Esophagus (tissue), 2 donors: ENCODE measurements at regions not wholly inside any gene's neighbourhood (a gene's known extent, or its start where the extent isn't known, plus 50 kb on each side); places are given as distances from the start of the nearest gene placed in this dataset.

Experiments
- H3K27ac ChIP-seq, 2 donors: one replicate each; pipeline ENCODE4 v1.5.1; 2013; ENCODE audit warnings: low read depth in 2 of 2, mild to moderate bottlenecking in 2 of 2, inconsistent platforms in 1 of 2, low read length in 1 of 2, moderate library complexity in 1 of 2
- H3K27me3 ChIP-seq, 2 donors: one replicate each; pipeline ENCODE4 v1.6.1; 2013; ENCODE audit warnings: low read length in 2 of 2, control low read depth in 1 of 2, mild to moderate bottlenecking in 1 of 2; ENCODE audit not compliant: insufficient read depth in 2 of 2, control insufficient read depth in 1 of 2
- H3K36me3 ChIP-seq, 2 donors: one replicate each; pipeline ENCODE4 v1.6.1; 2013; ENCODE audit warnings: low read length in 1 of 2; ENCODE audit not compliant: control insufficient read depth in 2 of 2, insufficient read depth in 2 of 2
- H3K4me1 ChIP-seq, 2 donors: one replicate each; pipeline ENCODE4 v1.6.1; 2013; ENCODE audit warnings: low read length in 1 of 2; ENCODE audit not compliant: control insufficient read depth in 2 of 2, insufficient read depth in 2 of 2
- H3K4me3 ChIP-seq, 2 donors: one replicate each; pipeline ENCODE4 v1.5.1; 2013; ENCODE audit warnings: low read length in 2 of 2, mild to moderate bottlenecking in 2 of 2, low read depth in 1 of 2, moderate library complexity in 1 of 2
- H3K9me3 ChIP-seq, 2 donors: one replicate each; pipeline ENCODE4 v1.6.1; 2013; ENCODE audit warnings: mild to moderate bottlenecking in 2 of 2, low read depth in 1 of 2, low read length in 1 of 2, moderate library complexity in 1 of 2; ENCODE audit not compliant: control insufficient read depth in 2 of 2, insufficient read depth in 1 of 2
- WGBS, 2 donors: extraction: QIAGEN DNeasy Blood & Tissue Kit; methylation state at CpG; one replicate each; pipeline ENCODE4 v1.1.7; 2013; 5-methylcytosine and 5-hydroxymethylcytosine counted together
- donor health status: healthy with polysubstance abuse.
- donor health status: Bipolar disorder and iron deficiency.

DNA sequence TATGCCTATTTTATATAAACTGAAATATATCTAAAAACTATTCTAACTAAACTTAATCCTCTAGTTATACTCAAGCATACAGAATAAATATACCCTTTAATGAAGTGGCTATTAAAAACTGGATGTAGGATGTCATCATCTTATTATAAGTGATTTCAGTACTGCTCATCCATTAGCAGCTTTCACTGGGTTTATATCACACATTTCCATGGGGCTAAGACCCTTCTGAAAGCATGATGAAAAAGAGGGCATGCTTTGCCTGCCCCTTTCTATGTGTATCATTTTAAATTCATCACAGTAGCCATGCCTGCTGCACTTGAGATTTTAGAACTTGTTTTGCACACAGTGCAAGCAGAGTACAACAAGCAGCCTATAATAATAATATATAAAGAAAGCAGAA lies 477.5 kb downstream of the SLITRK6 start:
- no peaks in the 10 kb centered on the region for H3K27me3 ChIP-seq
- H3K27ac ChIP-seq, result no peak overlapping the region
- H3K4me3 ChIP-seq, result no peak overlapping the region
- no peaks in the 10 kb centered on the region for H3K4me1 ChIP-seq
- no peaks in the 10 kb centered on the region for H3K36me3 ChIP-seq
- no peaks in the 10 kb centered on the region for H3K9me3 ChIP-seq

DNA sequence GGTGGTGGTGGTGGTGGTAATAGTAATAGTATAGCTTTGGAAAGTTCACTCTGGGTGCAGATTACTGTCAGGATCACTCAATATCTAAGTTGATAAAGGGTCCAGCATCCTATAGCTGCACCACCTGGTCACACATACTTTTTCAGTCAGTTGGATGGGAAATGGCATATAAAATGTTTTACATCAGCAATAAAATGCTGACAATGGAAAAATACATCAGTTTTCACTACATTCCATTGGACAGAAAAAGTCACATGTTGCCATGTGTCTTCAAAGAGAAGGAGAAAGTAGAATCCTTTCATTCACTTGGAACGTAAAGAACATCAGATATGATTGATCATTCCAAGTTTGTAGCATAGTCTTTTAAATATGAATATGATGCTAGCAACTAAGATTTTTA lies 481.4 kb downstream of the SLITRK6 start:
- Histone ChIP-seq H3K4me1 (peaks cover 0 to 2% of the 10 kb centered on the region in 2 donors), H3K9me3 (no peaks in the 10 kb centered on the region), H3K36me3 (no peaks in the 10 kb centered on the region), H3K27me3 (no peaks in the 10 kb centered on the region), H3K27ac (no peak overlapping the region), H3K4me3 (no peak overlapping the region)
- 82 to 90% methylated on average over 1 of the region's 1 CpG for WGBS, 2 donors

DNA sequence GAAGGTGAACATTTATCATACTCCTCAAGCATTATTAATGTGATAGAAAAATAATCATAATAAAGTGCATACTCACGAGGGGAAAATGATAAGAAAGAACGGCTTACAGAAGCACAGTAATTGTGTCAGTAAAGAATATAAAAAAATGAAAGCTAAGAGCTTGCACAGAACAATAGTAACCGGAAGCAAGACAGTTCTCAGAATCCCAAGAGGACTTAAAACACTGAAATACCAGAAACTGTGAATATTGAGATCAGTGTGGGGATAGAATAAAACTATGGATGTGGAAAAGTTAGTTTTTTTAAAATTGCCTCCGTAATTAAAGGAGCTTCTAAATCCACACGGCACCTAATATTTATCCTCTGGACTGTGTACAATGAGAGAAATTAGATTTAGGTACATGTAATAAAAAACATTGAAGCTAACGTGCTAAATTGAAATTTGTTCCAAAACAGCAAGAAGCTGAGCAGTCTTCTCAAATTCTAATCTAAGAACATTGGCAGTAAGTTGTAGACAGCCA lies 482.7 kb downstream of the SLITRK6 start:
- H3K27ac ChIP-seq, result no peak overlapping the region
- H3K9me3 ChIP-seq, result no peaks in the 10 kb centered on the region
- WGBS, 2 donors, result 58 to 65% methylated on average over 6 of the region's 6 CpGs
- H3K36me3 ChIP-seq, result no peaks in the 10 kb centered on the region
- H3K27me3 ChIP-seq, result no peaks in the 10 kb centered on the region
- H3K4me3 ChIP-seq, result no peak overlapping the region
- peaks cover 0 to 2% of the 10 kb centered on the region in 2 donors for H3K4me1 ChIP-seq

DNA sequence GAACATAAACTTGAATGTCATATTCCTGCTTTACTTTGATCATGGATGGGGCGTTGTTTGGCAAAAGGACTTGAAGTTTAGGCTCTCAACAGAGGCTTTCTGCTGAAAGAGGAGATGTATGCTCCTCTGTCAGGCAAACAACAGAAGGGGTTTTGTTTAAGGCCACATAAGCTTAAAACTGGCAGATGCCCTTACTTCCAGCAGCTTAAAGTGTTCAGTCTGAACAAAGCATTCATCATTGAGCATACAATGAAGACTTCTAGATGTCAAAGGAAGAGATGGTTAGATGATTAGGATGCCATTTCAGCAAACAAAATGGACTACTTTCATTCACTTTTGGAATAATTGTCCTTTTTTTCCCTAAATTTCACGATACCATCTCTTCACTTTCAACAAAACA lies 484.5 kb downstream of the SLITRK6 start:
- no peaks in the 10 kb centered on the region for H3K9me3 ChIP-seq
- H3K36me3 ChIP-seq, result no peaks in the 10 kb centered on the region
- H3K4me1 ChIP-seq, result peaks cover 0 to 2% of the 10 kb centered on the region in 2 donors
- 79 to 80% methylated on average over 2 of the region's 2 CpGs for WGBS, 2 donors
- H3K4me3 ChIP-seq, result no peak overlapping the region
- H3K27ac ChIP-seq, result no peak overlapping the region
- no peaks in the 10 kb centered on the region for H3K27me3 ChIP-seq

DNA sequence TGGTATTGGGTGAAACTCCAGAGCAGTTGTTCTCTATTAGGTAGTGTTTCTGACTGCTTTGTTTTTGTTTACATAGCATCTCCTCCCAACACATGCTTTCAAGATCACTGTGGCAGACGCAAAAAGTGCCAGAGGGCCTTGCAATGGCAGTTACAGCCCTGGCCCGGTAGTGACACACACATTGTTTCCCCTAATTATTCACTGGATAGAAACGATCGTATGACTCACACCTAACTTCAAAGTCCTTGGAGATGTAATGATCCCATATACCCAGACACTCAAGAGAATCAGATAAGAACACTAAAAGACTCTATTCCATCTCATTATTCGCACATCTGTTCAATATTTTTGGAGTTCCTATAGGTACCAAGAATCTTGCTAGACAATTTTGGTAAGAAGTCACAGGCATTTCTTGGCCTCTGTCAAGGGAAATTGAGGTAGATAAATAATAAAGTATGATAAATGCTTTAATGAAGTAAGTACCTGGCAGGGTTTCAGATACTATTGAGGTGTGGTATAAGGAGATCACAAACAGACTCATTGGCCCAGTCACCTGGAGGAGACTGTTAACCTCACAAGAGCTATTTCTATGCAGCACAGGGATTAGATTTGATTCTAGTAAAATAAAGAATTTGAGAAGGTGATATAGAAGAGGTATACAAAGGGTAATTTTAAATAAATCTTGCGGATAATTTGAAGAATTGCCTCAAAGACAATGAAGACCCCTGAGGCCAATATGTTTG lies 485.3 kb downstream of the SLITRK6 start:
- Histone ChIP-seq H3K27ac (no peak overlapping the region), H3K9me3 (no peaks in the 10 kb centered on the region), H3K4me1 (peaks cover 0 to 2% of the 10 kb centered on the region in 2 donors), H3K36me3 (no peaks in the 10 kb centered on the region), H3K27me3 (no peaks in the 10 kb centered on the region), H3K4me3 (no peak overlapping the region)
- 51 to 60% methylated on average over 6 of the region's 6 CpGs for WGBS, 2 donors

DNA sequence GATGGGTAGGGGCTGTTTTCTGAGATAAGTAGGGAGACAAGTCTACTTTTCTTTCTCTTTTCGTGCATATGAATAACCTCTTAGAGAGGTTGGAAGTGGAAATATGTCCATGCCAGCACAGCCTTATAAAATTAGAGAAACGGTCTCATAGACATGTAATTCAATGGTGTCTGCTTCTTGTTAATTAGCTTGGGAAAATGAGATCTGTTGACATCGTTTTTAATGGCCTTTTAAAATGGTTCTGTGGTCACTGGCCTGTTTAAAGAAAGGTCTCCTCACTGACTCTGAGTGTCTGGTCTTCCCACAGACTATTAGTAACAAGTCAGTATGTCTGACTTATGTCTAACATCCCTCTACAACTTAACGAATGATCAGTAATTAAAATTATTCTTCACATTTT lies 487.1 kb downstream of the SLITRK6 start:
- Histone ChIP-seq H3K9me3 (no peaks in the 10 kb centered on the region), H3K4me3 (no peak overlapping the region), H3K27ac (no peak overlapping the region), H3K4me1 (peaks cover 0 to 2% of the 10 kb centered on the region in 2 donors), H3K36me3 (no peaks in the 10 kb centered on the region), H3K27me3 (no peaks in the 10 kb centered on the region)
- WGBS, 2 donors, result 66 to 73% methylated on average over 4 of the region's 4 CpGs

DNA sequence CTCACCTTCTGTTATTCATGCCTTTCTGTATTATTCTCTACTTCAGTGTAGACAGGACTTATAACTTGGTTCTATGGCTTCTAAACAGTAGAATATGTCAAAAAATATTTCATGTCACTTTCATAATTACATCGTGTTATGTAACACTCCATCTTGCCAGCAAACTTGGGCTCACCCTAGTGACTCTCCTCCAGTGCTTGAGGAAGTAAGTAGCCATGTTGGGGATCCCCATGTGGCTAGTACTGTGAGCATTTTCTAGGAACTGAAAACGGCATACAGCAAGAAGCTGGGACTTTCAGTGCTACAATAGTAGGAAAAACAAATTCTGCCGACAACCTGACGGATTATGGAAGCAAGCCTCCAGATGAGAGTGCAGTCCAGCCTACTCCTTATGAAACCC lies 495.6 kb downstream of the SLITRK6 start:
- no peaks in the 10 kb centered on the region for H3K9me3 ChIP-seq
- 46 to 53% methylated on average over 4 of the region's 4 CpGs for WGBS, 2 donors
- H3K27me3 ChIP-seq, result no peaks in the 10 kb centered on the region
- no peaks in the 10 kb centered on the region for H3K4me1 ChIP-seq
- H3K36me3 ChIP-seq, result no peaks in the 10 kb centered on the region
- no peak overlapping the region for H3K4me3 ChIP-seq
- H3K27ac ChIP-seq, result no peak overlapping the region

DNA sequence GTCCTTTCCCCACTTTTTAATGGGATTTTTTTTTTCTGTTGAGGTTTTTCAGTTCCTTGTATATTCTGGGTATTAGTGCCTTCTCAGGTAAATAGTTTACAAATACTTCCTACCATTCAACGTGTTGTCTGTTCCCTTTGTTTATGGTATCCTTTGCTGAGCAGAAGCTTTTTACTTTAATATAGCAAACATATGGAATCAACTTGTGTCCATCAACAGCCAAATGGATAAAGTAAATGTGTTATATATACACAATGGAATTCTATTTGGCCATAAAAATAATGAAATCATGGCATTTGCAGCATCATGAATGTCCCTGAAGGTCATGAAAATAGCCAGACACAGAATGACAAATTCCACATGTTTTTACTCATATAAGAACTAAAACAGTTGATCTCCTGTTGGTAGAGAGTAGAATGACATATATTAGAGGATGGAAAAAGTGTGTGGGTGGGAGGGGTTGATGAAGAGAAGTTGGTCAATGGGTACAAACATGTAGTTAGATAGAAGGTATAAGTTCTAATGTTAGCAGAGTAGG lies 500.8 kb downstream of the SLITRK6 start:
- 39 to 64% methylated on average over 1 of the region's 1 CpG for WGBS, 2 donors
- Histone ChIP-seq H3K9me3 (no peaks in the 10 kb centered on the region), H3K4me3 (no peak overlapping the region), H3K27ac (no peak overlapping the region), H3K4me1 (no peaks in the 10 kb centered on the region), H3K36me3 (no peaks in the 10 kb centered on the region), H3K27me3 (no peaks in the 10 kb centered on the region)

DNA sequence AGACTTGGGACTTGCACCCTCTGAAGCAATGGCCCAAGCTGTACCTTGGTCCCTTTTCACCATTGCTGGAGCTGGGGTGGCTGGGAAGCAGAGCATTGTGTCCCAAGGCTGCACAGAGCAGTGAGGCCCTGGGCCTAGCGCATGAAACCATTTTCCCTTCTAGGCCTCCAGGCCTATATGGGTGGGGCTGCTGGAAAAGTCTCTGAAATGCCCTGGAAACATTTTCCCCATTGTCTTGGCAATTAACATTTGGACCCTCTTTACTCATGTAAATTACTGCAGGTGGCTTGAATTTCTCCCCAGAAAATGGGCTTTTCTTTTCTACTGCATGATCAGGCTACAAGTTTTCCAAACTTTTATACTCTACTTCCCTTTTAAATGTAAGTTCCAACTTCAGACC lies 510.5 kb downstream of the SLITRK6 start:
- H3K27me3 ChIP-seq, result peaks cover 0 to 2% of the 10 kb centered on the region in 2 donors
- H3K36me3 ChIP-seq, result no peaks in the 10 kb centered on the region
- H3K4me1 ChIP-seq, result no peaks in the 10 kb centered on the region
- WGBS, 2 donors, result 92% methylated on average over 1 of the region's 1 CpG
- no peaks in the 10 kb centered on the region for H3K9me3 ChIP-seq
- no peak overlapping the region for H3K4me3 ChIP-seq
- H3K27ac ChIP-seq, result no peak overlapping the region

DNA sequence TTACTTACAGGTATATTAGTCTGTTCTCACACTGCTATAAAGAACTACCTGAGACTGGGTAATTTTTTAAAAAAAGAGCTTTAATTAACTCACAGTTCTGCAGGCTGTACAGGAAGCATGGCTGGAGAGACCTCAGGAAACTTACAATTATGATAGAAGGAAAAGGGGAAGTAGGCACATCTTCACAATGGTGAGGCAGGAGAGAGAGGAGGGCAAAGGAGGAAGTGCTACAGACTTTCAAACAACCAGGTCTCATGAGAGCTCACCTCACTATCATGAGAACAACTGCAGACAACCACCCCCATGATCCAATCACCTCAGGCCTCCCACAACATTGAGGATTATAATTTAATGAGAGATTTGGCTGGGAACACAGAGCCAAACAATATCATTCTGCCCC lies 511.7 kb downstream of the SLITRK6 start:
- H3K4me1 ChIP-seq, result no peaks in the 10 kb centered on the region
- H3K27me3 ChIP-seq, result peaks cover 0 to 2% of the 10 kb centered on the region in 2 donors
- no peak overlapping the region for H3K27ac ChIP-seq
- no peak overlapping the region for H3K4me3 ChIP-seq
- no peaks in the 10 kb centered on the region for H3K36me3 ChIP-seq
- no peaks in the 10 kb centered on the region for H3K9me3 ChIP-seq
